Small intestine (tissue), 7 donors: ENCODE measurements at regions not wholly inside any gene's neighbourhood (a gene's known extent, or its start where the extent isn't known, plus 50 kb on each side); places are given as distances from the start of the nearest gene placed in this dataset.

Source experiments
- DNase-seq, 2 donors: peaks; one replicate each; pipeline versions ENCODE4 v3.0.0 to v3.0.0-alpha.2; 2013
- FAIRE-seq: peaks from 2 replicates; lab custom pipeline; 2012; peaks lifted over from hg19 to GRCh38; lab: Jason Lieb, UNC
- H3K27ac ChIP-seq, 3 donors: one replicate each; pipeline ENCODE4 v1.5.1; 2013; ENCODE audit warnings: low read length in 2 of 3, mild to moderate bottlenecking in 2 of 3, control low read depth in 1 of 3, inconsistent platforms in 1 of 3, low read depth in 1 of 3, moderate library complexity in 1 of 3
- H3K27me3 ChIP-seq, 3 donors: one replicate each; pipeline ENCODE4 v1.6.1; 2013; ENCODE audit warnings: low read length in 3 of 3, inconsistent platforms in 1 of 3; ENCODE audit not compliant: control insufficient read depth in 3 of 3, insufficient read depth in 3 of 3
- H3K36me3 ChIP-seq, 3 donors: one replicate each; pipeline ENCODE4 v1.6.1; 2013; ENCODE audit warnings: low read length in 3 of 3, inconsistent platforms in 1 of 3, low read depth in 1 of 3, mild to moderate bottlenecking in 1 of 3, moderate library complexity in 1 of 3; ENCODE audit not compliant: control insufficient read depth in 3 of 3, insufficient read depth in 2 of 3
- H3K4me1 ChIP-seq, 3 donors: one replicate each; pipeline ENCODE4 v1.6.1; 2013; ENCODE audit warnings: low read length in 2 of 3, inconsistent platforms in 1 of 3, low read depth in 1 of 3, mild to moderate bottlenecking in 1 of 3, moderate library complexity in 1 of 3; ENCODE audit not compliant: control insufficient read depth in 3 of 3, insufficient read depth in 2 of 3
- H3K4me3 ChIP-seq, 3 donors: one replicate each; pipeline ENCODE4 v1.5.1; 2013; ENCODE audit warnings: low read length in 3 of 3, control low read depth in 1 of 3, inconsistent platforms in 1 of 3, low read depth in 1 of 3, mild to moderate bottlenecking in 1 of 3, moderate library complexity in 1 of 3
- H3K9me3 ChIP-seq, 2 donors: one replicate each; pipeline ENCODE4 v1.6.1; 2013; ENCODE audit warnings: low read depth in 1 of 2, low read length in 1 of 2; ENCODE audit not compliant: control insufficient read depth in 2 of 2, insufficient read depth in 1 of 2
- WGBS, 3 donors: extraction: QIAGEN DNeasy Blood & Tissue Kit; methylation state at CpG; one replicate each; pipeline ENCODE4 v1.1.7; 2013; 5-methylcytosine and 5-hydroxymethylcytosine counted together
- donor health status: healthy with polysubstance abuse.
- donor health status: control.
- donor health status: control.
- donor health status: Bipolar disorder and iron deficiency.
- donor health status: healthy.

GRCh38 chr6:164183556-164184123 lies 769.1 kb downstream of the QKI start:
- Histone ChIP-seq H3K9me3 (peaks cover 0 to 8% of the 10 kb centered on the region in 2 donors), H3K4me1 (no peaks in the 10 kb centered on the region), H3K4me3 (no peak overlapping the region), H3K27ac (no peak overlapping the region), H3K36me3 (no peaks in the 10 kb centered on the region), H3K27me3 (no peaks in the 10 kb centered on the region)
- no peak for FAIRE-seq
- DNase-seq, result no peak
- 88 to 91% (median 89%) methylated on average over 6 of the region's 6 CpGs for WGBS, 3 donors

GRCh38 chr6:164178679-164179332 lies 764.3 kb downstream of the QKI start:
- Histone ChIP-seq H3K9me3 (peaks cover 0 to 10% of the 10 kb centered on the region in 2 donors), H3K36me3 (no peaks in the 10 kb centered on the region), H3K27ac (no peak overlapping the region), H3K27me3 (no peaks in the 10 kb centered on the region), H3K4me1 (no peaks in the 10 kb centered on the region), H3K4me3 (no peak overlapping the region)
- no peak for DNase-seq
- 56 to 70% (median 67%) methylated on average over 2 of the region's 2 CpGs for WGBS, 3 donors
- FAIRE-seq, result no peak

DNA sequence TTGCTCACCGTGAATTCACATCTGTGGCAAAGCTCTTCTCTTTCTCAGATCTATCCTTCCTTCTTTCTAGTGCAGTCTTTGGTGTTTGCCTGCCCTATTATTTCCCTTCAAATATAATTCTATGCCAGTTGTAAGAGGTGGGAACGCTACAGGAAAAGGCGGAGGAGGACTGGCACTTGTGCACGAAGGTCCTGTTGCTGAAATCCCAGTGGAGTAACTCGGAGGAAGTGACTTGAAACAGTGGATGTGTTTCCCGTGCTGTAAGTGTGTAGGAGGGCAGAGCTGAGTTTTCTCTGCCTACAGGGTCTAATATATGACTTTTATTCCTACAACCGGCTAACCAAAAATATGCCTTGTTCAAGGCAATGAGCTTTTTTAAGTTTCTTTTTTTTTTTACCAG lies 754.8 kb downstream of the QKI start:
- peaks cover 0 to 9% of the 10 kb centered on the region in 2 donors for H3K9me3 ChIP-seq
- H3K36me3 ChIP-seq, result no peaks in the 10 kb centered on the region
- no peaks in the 10 kb centered on the region for H3K4me1 ChIP-seq
- H3K27ac ChIP-seq, result no peak overlapping the region
- 77 to 89% (median 84%) methylated on average over 7 of the region's 7 CpGs for WGBS, 3 donors
- H3K27me3 ChIP-seq, result no peaks in the 10 kb centered on the region
- FAIRE-seq (no peak), DNase-seq (no peak)
- no peak overlapping the region for H3K4me3 ChIP-seq

- no peaks in the 10 kb centered on the region for H3K36me3 ChIP-seq
- H3K9me3 ChIP-seq, result peaks cover 0 to 5% of the 10 kb centered on the region in 2 donors
- DNase-seq (no peak), FAIRE-seq (no peak)
- no peaks in the 10 kb centered on the region for H3K27me3 ChIP-seq
- H3K27ac ChIP-seq, result no peak overlapping the region
- 66 to 71% (median 66%) methylated on average over 6 of the region's 6 CpGs for WGBS, 3 donors
- no peak overlapping the region for H3K4me3 ChIP-seq
- no peaks in the 10 kb centered on the region for H3K4me1 ChIP-seq
Measured at GRCh38 chr6:164168595-164168994, 754.1 kb downstream of the QKI start.

GRCh38 chr6:164167873-164168405 lies 753.4 kb downstream of the QKI start:
- Histone ChIP-seq H3K27ac (no peak overlapping the region), H3K36me3 (no peaks in the 10 kb centered on the region), H3K27me3 (no peaks in the 10 kb centered on the region), H3K4me3 (no peak overlapping the region), H3K4me1 (no peaks in the 10 kb centered on the region), H3K9me3 (no peaks in the 10 kb centered on the region)
- FAIRE-seq (no peak), DNase-seq (no peak)
- 75 to 83% (median 82%) methylated on average over 8 of the region's 8 CpGs for WGBS, 3 donors

DNA sequence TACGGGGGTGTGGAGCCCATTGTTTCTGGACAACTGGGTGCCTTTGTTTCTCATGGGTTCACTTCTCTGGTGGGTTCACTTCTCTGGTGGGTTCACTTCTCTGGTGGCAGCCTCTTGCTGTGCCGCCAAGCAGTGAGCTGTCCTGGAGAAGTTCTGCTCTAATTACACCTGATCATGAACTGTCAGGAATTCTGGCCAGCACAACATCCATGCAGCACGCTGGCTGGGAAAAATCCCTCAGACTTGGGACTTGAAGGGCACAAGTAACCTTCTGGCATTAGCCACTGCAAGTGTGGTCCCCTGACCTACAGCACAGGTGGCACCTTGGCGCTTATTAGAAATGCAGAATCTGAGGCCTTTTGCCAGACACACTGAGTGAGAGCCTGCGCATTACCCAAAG lies 752.5 kb downstream of the QKI start:
- no peak for DNase-seq
- Histone ChIP-seq H3K9me3 (no peaks in the 10 kb centered on the region), H3K4me3 (no peak overlapping the region), H3K27ac (no peak overlapping the region), H3K27me3 (no peaks in the 10 kb centered on the region), H3K36me3 (no peaks in the 10 kb centered on the region), H3K4me1 (no peaks in the 10 kb centered on the region)
- no peak for FAIRE-seq
- WGBS, 3 donors, result 84 to 91% (median 90%) methylated on average over 5 of the region's 5 CpGs

- no peak for DNase-seq
- Histone ChIP-seq H3K27me3 (no peaks in the 10 kb centered on the region), H3K9me3 (no peaks in the 10 kb centered on the region), H3K27ac (no peak overlapping the region), H3K4me1 (no peaks in the 10 kb centered on the region), H3K4me3 (no peak overlapping the region), H3K36me3 (no peaks in the 10 kb centered on the region)
- no peak for FAIRE-seq
- WGBS, 3 donors, result 69 to 79% (median 78%) methylated on average over 7 of the region's 7 CpGs
Measured at GRCh38 chr6:164166515-164166914, 752.0 kb downstream of the QKI start.

DNA sequence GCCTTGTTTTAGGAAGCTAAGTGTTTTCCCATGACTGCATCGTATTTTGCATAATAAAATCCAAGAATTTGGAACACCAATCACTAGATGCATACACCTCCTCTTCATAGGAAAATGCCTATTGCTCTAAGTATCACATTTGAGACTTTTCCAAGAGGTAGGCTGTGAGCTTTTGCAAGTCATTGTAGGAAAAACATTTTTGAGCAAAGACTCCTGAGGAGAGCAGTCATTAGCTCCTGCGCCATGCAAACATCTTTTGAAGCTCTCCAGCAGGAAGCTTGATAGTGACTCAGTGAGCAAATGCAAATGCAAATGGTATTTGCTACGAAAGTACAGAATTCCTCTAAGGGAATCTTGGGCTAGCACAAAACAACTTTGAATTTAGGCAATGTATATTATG lies 750.4 kb downstream of the QKI start:
- Histone ChIP-seq H3K4me1 (no peaks in the 10 kb centered on the region), H3K27me3 (no peaks in the 10 kb centered on the region), H3K4me3 (no peak overlapping the region), H3K9me3 (no peaks in the 10 kb centered on the region), H3K27ac (no peak overlapping the region), H3K36me3 (no peaks in the 10 kb centered on the region)
- 46 to 67% (median 51%) methylated on average over 3 of the region's 3 CpGs for WGBS, 3 donors
- no peak for DNase-seq
- no peak for FAIRE-seq
